B cell (primary cell): ENCODE measurements at regions not wholly inside any gene's neighbourhood (a gene's known extent, or its start where the extent isn't known, plus 50 kb on each side); places are given as distances from the start of the nearest gene placed in this dataset.
A peak's percentile ranks its signal among the peaks of the same experiment; 100 is the strongest.

ENCODE experiments used
- ATAC-seq: fragments of 200-7000 bp; cut with Tn5 transposase; one replicate; pipeline ENCODE4 v1.10.0; 2021; ENCODE audit warnings: low read depth, mild to moderate bottlenecking, moderate number of reproducible peaks, moderate library complexity
- CTCF ChIA-PET: fragments of 350-600 bp; sonication (Branson Sonifier 250); formaldehyde crosslinking; loops from one replicate; lab custom pipeline; 2021; ENCODE audit warnings: antibody characterized with exemption, inconsistent platforms; lab: Charles Lee
- POLR2A ChIA-PET: fragments of 350-600 bp; sonication (Branson Sonifier 250); formaldehyde crosslinking; loops from one replicate; lab custom pipeline; 2021; ENCODE audit warnings: antibody characterized with exemption; lab: Charles Lee
- DNase-seq: peaks from one replicate; pipeline ENCODE4 v3.0.0; 2013
- H2AFZ ChIP-seq: 2 replicates; pipeline ENCODE4 v1.6.1; 2012; ENCODE audit warnings: mild to moderate bottlenecking, low read depth, low read length; ENCODE audit not compliant: insufficient read depth, poor library complexity, severe bottlenecking
- H3K27ac ChIP-seq, 2 donors: 1 replicate in 1 of 2; 2 replicates in 1 of 2; pipeline ENCODE4 v1.5.1; 2012 to 2013; ENCODE audit warnings: low read length in 2 of 2, mild to moderate bottlenecking in 2 of 2, moderate library complexity in 1 of 2
- H3K27me3 ChIP-seq, 4 experiments: fragments of 200-600 bp in 1 of 4; sonication (generic) in 1 of 4; replicated peaks in 1 of 4; 1 replicate in 2 of 4; 2 replicates in 2 of 4; pipeline versions ENCODE4 v1.6.1 to v1.7.0; 2013 to 2016; ENCODE audit warnings: low read length in 3 of 4, mild to moderate bottlenecking in 2 of 4, mixed read lengths in 1 of 4, moderate library complexity in 1 of 4; ENCODE audit not compliant: insufficient read depth in 4 of 4, control insufficient read depth in 3 of 4; ENCODE audit errors: control extremely low read depth in 1 of 4
- H3K36me3 ChIP-seq, 2 experiments: replicated peaks in 1 of 2; 1 replicate in 1 of 2; 2 replicates in 1 of 2; pipeline versions ENCODE4 v1.6.1 to v1.7.1; 2013; ENCODE audit warnings: low read length in 1 of 2; ENCODE audit not compliant: insufficient read depth in 2 of 2, control insufficient read depth in 1 of 2; ENCODE audit errors: control extremely low read depth in 1 of 2, extremely low read depth in 1 of 2
- H3K4me1 ChIP-seq, 2 donors: fragments of 200-600 bp in 1 of 2; sonication (generic) in 1 of 2; 1 replicate in 1 of 2; 2 replicates in 1 of 2; pipeline versions ENCODE4 v1.5.1 to v1.6.1; 2013 to 2017; ENCODE audit warnings: low read length in 2 of 2; ENCODE audit not compliant: control insufficient read depth in 2 of 2, insufficient read depth in 2 of 2
- H3K4me2 ChIP-seq: replicated peaks from 2 replicates; pipeline ENCODE3; 2012; ENCODE audit warnings: mild to moderate bottlenecking, low read depth, low read length; ENCODE audit not compliant: poor library complexity, severe bottlenecking
- H3K4me3 ChIP-seq, 5 experiments: fragments of 200-600 bp in 1 of 5; sonication (generic) in 1 of 5; 1 replicate in 3 of 5; 2 replicates in 2 of 5; pipeline versions ENCODE4 v1.5.1 to v1.7.0; 2011 to 2016; ENCODE audit warnings: low read length in 4 of 5, mild to moderate bottlenecking in 4 of 5, low read depth in 2 of 5, control low read depth in 1 of 5, moderate library complexity in 1 of 5; ENCODE audit not compliant: insufficient read depth in 1 of 5; ENCODE audit errors: control extremely low read depth in 1 of 5, extremely low read depth in 1 of 5
- H3K79me2 ChIP-seq: fragments of 200-600 bp; sonication (generic); one replicate; pipeline ENCODE4 v1.6.0; 2016; ENCODE audit warnings: low read length; ENCODE audit not compliant: control insufficient read depth, insufficient read depth
- H3K9ac ChIP-seq: fragments of 200-600 bp; sonication (generic); 2 replicates; pipeline ENCODE4 v1.6.1; 2017; ENCODE audit warnings: mild to moderate bottlenecking, low read length, moderate library complexity
- H3K9me3 ChIP-seq, 3 donors: one replicate each; pipeline versions ENCODE4 v1.6.1 to v1.7.1; 2013; ENCODE audit warnings: low read length in 2 of 3; ENCODE audit not compliant: control insufficient read depth in 2 of 3, insufficient read depth in 1 of 3; ENCODE audit errors: control extremely low read depth in 1 of 3
- H4K20me1 ChIP-seq: 2 replicates; pipeline ENCODE4 v1.6.0; 2012; ENCODE audit warnings: mild to moderate bottlenecking, low read length; ENCODE audit not compliant: insufficient read depth, control insufficient read depth, poor library complexity, severe bottlenecking
- H3K27ac Mint-ChIP-seq: one replicate; pipeline ENCODE4 v1.8.0; 2021; ENCODE audit warnings: mixed read lengths
- H3K27me3 Mint-ChIP-seq: one replicate; pipeline ENCODE4 v1.8.0; 2021; ENCODE audit warnings: mixed read lengths
- H3K4me1 Mint-ChIP-seq: one replicate; pipeline ENCODE4 v1.8.0; 2021; ENCODE audit warnings: mixed read lengths
- H3K4me3 Mint-ChIP-seq: one replicate; pipeline ENCODE4 v1.8.0; 2021; ENCODE audit warnings: mixed read lengths
- H3K9me3 Mint-ChIP-seq: one replicate; pipeline ENCODE4 v1.8.0; 2022; ENCODE audit warnings: mixed read lengths; ENCODE audit not compliant: insufficient read depth
- CTCF ChIP-seq: fragments of 200-600 bp; IDR thresholded peaks from one replicate; pipeline ENCODE4 v1.8.0; 2022; ENCODE audit warnings: antibody characterized with exemption, mild to moderate bottlenecking
- EZH2 ChIP-seq: IDR thresholded peaks from 2 replicates; pipeline ENCODE4 v1.6.1; 2012; ENCODE audit warnings: borderline replicate concordance, low read depth, mild to moderate bottlenecking, moderate library complexity, low read length; ENCODE audit not compliant: insufficient read depth, poor library complexity, severe bottlenecking
- WGBS: methylation state at CpG from one replicate; pipeline ENCODE4 v1.1.5; 2013; ENCODE audit warnings: missing lambda C conversion rate; ENCODE audit not compliant: insufficient coverage; 5-methylcytosine and 5-hydroxymethylcytosine counted together
- intact Hi-C: fragments of 100-400 bp; cut with micrococcal nuclease; formaldehyde crosslinking; loops from one replicate; pipeline ENCODE4 v1.10.0; 2022

- no peaks in the 10 kb centered on the region for H4K20me1 ChIP-seq
- H3K36me3 ChIP-seq, result no peaks in the 10 kb centered on the region
- 90% methylated on average over 1 of the region's 4 CpGs for WGBS
- CTCF ChIA-PET, result interaction anchor here (0.6 kb wide), 1 partner anchor 392 kb away, joined by 3 read pairs; no protein-coding TSS in a partner anchor
- H3K9ac ChIP-seq, result no peak overlapping the region
- H3K4me2 ChIP-seq, result no peak overlapping the region
- H3K27ac Mint-ChIP-seq, result no peak overlapping the region
- POLR2A ChIA-PET, result no interaction called here
- peaks cover 6 to 11% of the 10 kb centered on the region in 2 donors for H3K4me1 ChIP-seq
- H3K9me3 ChIP-seq, result peaks cover 0 to 6% (median 2%) of the 10 kb centered on the region in 3 donors
- H3K27me3 ChIP-seq, result peaks cover 0 to 47% (median 40%) of the 10 kb centered on the region in 4 experiments
- H3K4me3 Mint-ChIP-seq, result no peak overlapping the region
- peaks cover 80% of the 10 kb centered on the region for H3K27me3 Mint-ChIP-seq
- no peaks in the 10 kb centered on the region for H3K9me3 Mint-ChIP-seq
- no peak overlapping the region for H3K27ac ChIP-seq
- no peaks in the 10 kb centered on the region for H3K79me2 ChIP-seq
- intact Hi-C loops, result no loop called here
- no peak for ATAC-seq
- H3K4me3 ChIP-seq, result no peak overlapping the region
- H2AFZ ChIP-seq, result no peak overlapping the region
- TF ChIP-seq CTCF (no peak), EZH2 (no peak)
- H3K4me1 Mint-ChIP-seq, result peaks cover 15% of the 10 kb centered on the region
- no peak for DNase-seq
Measured at GRCh38 chr6:27619436-27619835, 146.5 kb upstream of the ZNF184 start.

- H3K27ac ChIP-seq, result no peak overlapping the region
- no peak overlapping the region for H3K4me2 ChIP-seq
- H3K27me3 ChIP-seq, result peaks cover 0 to 45% (median 34%) of the 10 kb centered on the region in 4 experiments
- Mint-ChIP-seq H3K9me3 (no peaks in the 10 kb centered on the region), H3K4me3 (peak overlapping the region; percentile 29), H3K4me1 (peaks cover 15% of the 10 kb centered on the region), H3K27me3 (peaks cover 74% of the 10 kb centered on the region), H3K27ac (no peak overlapping the region)
- 48% methylated on average over 23 of the region's 32 CpGs for WGBS
- H3K4me3 ChIP-seq, result no peak overlapping the region
- H3K4me1 ChIP-seq, result peaks cover 6 to 11% of the 10 kb centered on the region in 2 donors
- H4K20me1 ChIP-seq, result no peaks in the 10 kb centered on the region
- peaks cover 0 to 6% (median 2%) of the 10 kb centered on the region in 3 donors for H3K9me3 ChIP-seq
- intact Hi-C loops, result no loop called here
- POLR2A ChIA-PET, result interaction anchor here (0.6 kb wide), 2 partner anchors 9 to 276 kb away, joined by 6 read pairs; no protein-coding TSS in a partner anchor
- TF ChIP-seq CTCF, result no peak
- TF ChIP-seq EZH2, result no peak
- H3K36me3 ChIP-seq, result no peaks in the 10 kb centered on the region
- peak overlapping the region; percentile 3 for H2AFZ ChIP-seq
- CTCF ChIA-PET, result interaction anchor here (1.1 kb wide), 1 partner anchor 305 kb away, joined by 3 read pairs; no protein-coding TSS in a partner anchor
- no peak for DNase-seq
- ATAC-seq, result no peak
- no peaks in the 10 kb centered on the region for H3K79me2 ChIP-seq
- no peak overlapping the region for H3K9ac ChIP-seq
Measured at GRCh38 chr6:27617700-27618689, 145.1 kb upstream of the ZNF184 start.
